Stimulated activated CD8-positive, alpha-beta memory T cell treated with anti-CD3 and anti-CD28 coated beads, Interleukin-7, amount 100 ng/mL, for 4 hours (primary cell): ENCODE measurements at regions not wholly inside any gene's neighbourhood (a gene's known extent, or its start where the extent isn't known, plus 50 kb on each side); places are given as distances from the start of the nearest gene placed in this dataset.

Experiments
- DNase-seq, 2 donors: peaks; one replicate each; pipeline ENCODE4 v3.0.0-alpha.2; 2020; ENCODE audit warnings: low read depth in 2 of 2

GRCh38 chr3:194833114-194833910 is 147.6 kb downstream of the FAM43A start:
- no peak for DNase-seq

- no peak for DNase-seq
These were observed 151.0 kb downstream of the FAM43A start for GRCh38 chr3:194836661-194837060.

GRCh38 chr3:194837457-194838127 is 151.9 kb downstream of the FAM43A start:
- no peak for DNase-seq

- DNase-seq, result no peak
These were observed 152.6 kb downstream of the FAM43A start for GRCh38 chr3:194838236-194838635.

- no peak for DNase-seq
These were observed 155.2 kb downstream of the FAM43A start for GRCh38 chr3:194840661-194841514.

- no peak for DNase-seq
These were observed 155.8 kb downstream of the FAM43A start for GRCh38 chr3:194841515-194841841.

- DNase-seq, result no peak
These were observed 157.9 kb downstream of the FAM43A start for GRCh38 chr3:194843556-194843955.

- DNase-seq, result no peak
These were observed 158.4 kb downstream of the FAM43A start for GRCh38 chr3:194844046-194844445.

GRCh38 chr3:194849166-194849875 is 163.6 kb downstream of the FAM43A start:
- no peak for DNase-seq

- no peak for DNase-seq
These were observed 165.6 kb downstream of the FAM43A start for GRCh38 chr3:194851254-194851653.

GRCh38 chr3:194851941-194852340 is 166.3 kb downstream of the FAM43A start:
- DNase-seq, result no peak

GRCh38 chr3:194852345-194852744 is 166.7 kb downstream of the FAM43A start:
- no peak for DNase-seq

GRCh38 chr3:194852831-194853508 is 167.3 kb downstream of the FAM43A start:
- no peak for DNase-seq

- DNase-seq, result no peak
These were observed 168.5 kb downstream of the FAM43A start for GRCh38 chr3:194854206-194854605.

- no peak for DNase-seq
These were observed 169.1 kb downstream of the FAM43A start for GRCh38 chr3:194854659-194855390.

GRCh38 chr3:194856296-194856695 is 170.6 kb downstream of the FAM43A start:
- no peak for DNase-seq

- no peak for DNase-seq
These were observed 171.9 kb downstream of the FAM43A start for GRCh38 chr3:194857469-194858113.

GRCh38 chr3:194858382-194858781 is 172.7 kb downstream of the FAM43A start:
- DNase-seq, result no peak

GRCh38 chr3:194860725-194861124 is 175.0 kb downstream of the FAM43A start:
- no peak for DNase-seq

GRCh38 chr3:194861375-194861774 is 175.7 kb downstream of the FAM43A start:
- no peak for DNase-seq
